Parathyroid adenoma (tissue), 2 donors: ENCODE measurements at regions not wholly inside any gene's neighbourhood (a gene's known extent, or its start where the extent isn't known, plus 50 kb on each side); places are given as distances from the start of the nearest gene placed in this dataset.

Experiments used
- H2AFZ ChIP-seq: fragments of 300-600 bp; sonication (generic); one replicate; pipeline ENCODE4 v1.7.0; 2017; ENCODE audit warnings: antibody characterized with exemption, mild to moderate bottlenecking
- H3K27ac ChIP-seq: fragments of 300-600 bp; sonication (generic); one replicate; pipeline ENCODE4 v1.7.0; 2017
- H3K27me3 ChIP-seq: fragments of 300-600 bp; sonication (generic); one replicate; pipeline ENCODE4 v1.7.0; 2017; ENCODE audit warnings: low read length; ENCODE audit not compliant: control insufficient read depth, insufficient read depth
- H3K36me3 ChIP-seq: fragments of 300-600 bp; sonication (generic); one replicate; pipeline ENCODE4 v1.7.0; 2017; ENCODE audit warnings: low read length; ENCODE audit not compliant: control insufficient read depth, insufficient read depth
- H3K4me1 ChIP-seq: fragments of 300-600 bp; sonication (generic); one replicate; pipeline ENCODE4 v1.7.0; 2017; ENCODE audit warnings: control low read depth
- H3K4me2 ChIP-seq: fragments of 300-600 bp; sonication (generic); one replicate; pipeline ENCODE4 v1.7.0; 2017; ENCODE audit warnings: low read length
- H3K4me3 ChIP-seq: fragments of 300-600 bp; sonication (generic); one replicate; pipeline ENCODE4 v1.7.0; 2017; ENCODE audit warnings: low read depth, low read length
- H3K79me2 ChIP-seq: fragments of 300-600 bp; sonication (generic); one replicate; pipeline ENCODE4 v1.7.0; 2017; ENCODE audit warnings: control low read depth
- H3K9ac ChIP-seq: fragments of 300-600 bp; sonication (generic); one replicate; pipeline ENCODE4 v1.7.0; 2017; ENCODE audit warnings: mild to moderate bottlenecking
- H3K9me3 ChIP-seq: fragments of 300-600 bp; sonication (generic); one replicate; pipeline ENCODE4 v1.7.0; 2017; ENCODE audit warnings: low read length; ENCODE audit not compliant: control insufficient read depth
- TF ChIP-seq, protein P1 (sequence below): fragments of 300-600 bp; sonication (generic); IDR thresholded peaks from one replicate; pipeline ENCODE4 v1.7.0; 2017; ENCODE audit warnings: antibody characterized with exemption, mild to moderate bottlenecking
- donor health status: primary hyperparathyroidism.

DNA sequence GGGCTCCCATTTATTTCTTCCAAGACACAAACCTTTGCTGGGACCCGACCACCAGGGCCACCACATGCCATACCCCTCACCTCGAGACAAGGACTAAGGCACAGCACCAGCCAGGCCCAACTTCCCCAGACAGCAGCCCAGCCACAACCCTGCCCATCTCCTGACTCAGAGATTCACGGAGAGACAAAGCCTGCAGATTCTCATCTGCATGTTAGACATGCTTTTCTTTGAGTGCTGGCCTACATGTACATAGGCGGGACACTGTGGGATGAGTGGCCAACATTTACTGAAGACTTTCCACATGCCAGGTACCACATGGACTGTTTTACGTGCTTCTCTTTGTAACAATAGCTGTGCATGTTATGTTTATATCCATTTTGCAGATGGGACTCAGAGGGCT is 221.3 kb upstream of the ZMIZ1 start:
- no peaks in the 10 kb centered on the region for H3K4me1 ChIP-seq
- H3K27ac ChIP-seq: no peak overlapping the region
- no peaks in the 10 kb centered on the region for H3K79me2 ChIP-seq
- no peak overlapping the region for H3K4me3 ChIP-seq
- H3K9me3 ChIP-seq: no peaks in the 10 kb centered on the region
- no peaks in the 10 kb centered on the region for H3K36me3 ChIP-seq
- no peak overlapping the region for H2AFZ ChIP-seq
- H3K4me2 ChIP-seq: no peak overlapping the region
- H3K9ac ChIP-seq: no peak overlapping the region
- no peaks in the 10 kb centered on the region for H3K27me3 ChIP-seq
- TF ChIP-seq, protein P1, sequence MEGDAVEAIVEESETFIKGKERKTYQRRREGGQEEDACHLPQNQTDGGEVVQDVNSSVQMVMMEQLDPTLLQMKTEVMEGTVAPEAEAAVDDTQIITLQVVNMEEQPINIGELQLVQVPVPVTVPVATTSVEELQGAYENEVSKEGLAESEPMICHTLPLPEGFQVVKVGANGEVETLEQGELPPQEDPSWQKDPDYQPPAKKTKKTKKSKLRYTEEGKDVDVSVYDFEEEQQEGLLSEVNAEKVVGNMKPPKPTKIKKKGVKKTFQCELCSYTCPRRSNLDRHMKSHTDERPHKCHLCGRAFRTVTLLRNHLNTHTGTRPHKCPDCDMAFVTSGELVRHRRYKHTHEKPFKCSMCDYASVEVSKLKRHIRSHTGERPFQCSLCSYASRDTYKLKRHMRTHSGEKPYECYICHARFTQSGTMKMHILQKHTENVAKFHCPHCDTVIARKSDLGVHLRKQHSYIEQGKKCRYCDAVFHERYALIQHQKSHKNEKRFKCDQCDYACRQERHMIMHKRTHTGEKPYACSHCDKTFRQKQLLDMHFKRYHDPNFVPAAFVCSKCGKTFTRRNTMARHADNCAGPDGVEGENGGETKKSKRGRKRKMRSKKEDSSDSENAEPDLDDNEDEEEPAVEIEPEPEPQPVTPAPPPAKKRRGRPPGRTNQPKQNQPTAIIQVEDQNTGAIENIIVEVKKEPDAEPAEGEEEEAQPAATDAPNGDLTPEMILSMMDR: no peak

DNA sequence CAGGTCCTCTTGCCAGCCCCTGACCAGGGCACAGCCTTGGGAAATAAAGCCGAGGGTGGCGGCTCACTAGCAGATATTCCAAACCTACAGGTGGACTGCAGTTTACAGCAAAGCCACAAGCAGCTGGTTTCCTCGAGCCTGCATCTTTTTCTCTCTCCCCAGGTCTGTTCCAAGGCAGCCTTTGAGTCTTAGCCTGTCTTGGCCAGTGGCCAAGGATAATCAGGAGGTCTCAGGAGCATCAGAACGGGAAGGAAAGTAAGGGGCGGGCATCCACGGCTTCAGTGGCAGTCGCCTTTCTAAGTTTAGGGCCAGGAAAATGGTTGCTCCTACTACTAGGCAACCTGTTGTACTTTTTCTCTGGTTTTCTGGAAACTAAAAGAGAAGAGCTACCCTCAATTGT is 219.7 kb upstream of the ZMIZ1 start:
- no peak overlapping the region for H3K4me3 ChIP-seq
- no peaks in the 10 kb centered on the region for H3K9me3 ChIP-seq
- TF ChIP-seq, protein P1: no peak
- H3K4me1 ChIP-seq: no peaks in the 10 kb centered on the region
- H2AFZ ChIP-seq: no peak overlapping the region
- no peaks in the 10 kb centered on the region for H3K79me2 ChIP-seq
- no peaks in the 10 kb centered on the region for H3K36me3 ChIP-seq
- H3K4me2 ChIP-seq: no peak overlapping the region
- H3K27ac ChIP-seq: no peak overlapping the region
- no peak overlapping the region for H3K9ac ChIP-seq
- H3K27me3 ChIP-seq: no peaks in the 10 kb centered on the region

DNA sequence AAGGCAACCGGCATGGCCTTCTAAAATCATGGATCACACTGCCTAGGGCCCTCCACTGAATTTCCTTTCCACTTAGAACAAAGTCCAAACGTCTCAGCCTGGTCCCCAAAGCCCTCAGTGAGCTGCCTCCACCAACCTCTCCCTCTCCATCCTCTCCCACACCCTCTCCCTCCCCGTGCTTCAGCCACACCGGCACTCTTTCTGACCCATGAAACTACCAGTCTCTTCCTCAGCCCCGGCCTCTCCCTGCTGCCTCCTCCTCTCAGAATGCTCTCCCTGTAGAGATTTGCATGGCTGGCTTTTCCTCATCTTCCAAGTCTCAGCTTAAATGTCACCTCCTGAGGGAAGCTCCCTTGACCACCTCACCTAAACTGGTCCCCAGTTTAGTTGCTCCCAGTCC is 219.0 kb upstream of the ZMIZ1 start:
- TF ChIP-seq, protein P1: no peak
- Histone ChIP-seq H3K9ac (no peak overlapping the region), H3K4me3 (no peak overlapping the region), H3K27ac (no peak overlapping the region), H3K36me3 (no peaks in the 10 kb centered on the region), H3K4me2 (no peak overlapping the region), H3K79me2 (no peaks in the 10 kb centered on the region), H3K9me3 (no peaks in the 10 kb centered on the region), H3K27me3 (no peaks in the 10 kb centered on the region), H2AFZ (no peak overlapping the region), H3K4me1 (no peaks in the 10 kb centered on the region)

- no peaks in the 10 kb centered on the region for H3K4me1 ChIP-seq
- H3K27ac ChIP-seq: no peak overlapping the region
These were observed 217.9 kb upstream of the ZMIZ1 start for GRCh38 chr10:78850644-78851435.

More at GRCh38 chr10:78850644-78851435, 217.9 kb upstream of the ZMIZ1 start:
- Histone ChIP-seq H3K79me2 (no peaks in the 10 kb centered on the region), H3K36me3 (no peaks in the 10 kb centered on the region), H2AFZ (no peak overlapping the region), H3K27me3 (no peaks in the 10 kb centered on the region), H3K9ac (no peak overlapping the region), H3K4me2 (no peak overlapping the region), H3K4me3 (no peak overlapping the region), H3K9me3 (no peaks in the 10 kb centered on the region)
- TF ChIP-seq, protein P1: no peak
